ENCODE measurements at regions not wholly inside any gene's neighbourhood (a gene's known extent, or its start where the extent isn't known, plus 50 kb on each side); places are given as distances from the start of the nearest gene placed in this dataset.

GRCh38 chr15:62357431-62357830, 192.3 kb upstream of the C2CD4B start:
- TF ChIP-seq CTCF (optimal IDR thresholded peaks at IDR 0.05 in 1 of 3, IDR thresholded peaks at IDR 0.05 in 1 of 3, conservative IDR thresholded peaks at IDR 0.05 in 1 of 3; ENCODE audit: extremely low read depth in 1 of 3, insufficient read depth in 2 of 3, low read length in 3 of 3) (no peak), EZH2 (IDR thresholded peaks at IDR 0.05; ENCODE audit: low read length) (no peak)

Measured in keratinocyte (primary cell).